Hematopoietic multipotent progenitor cell treated with erythropoietin and hydrocortisone succinate and interleukin-3 and kit ligand, for 8 days (in vitro differentiated cells): ENCODE measurements at regions not wholly inside any gene's neighbourhood (a gene's known extent, or its start where the extent isn't known, plus 50 kb on each side); places are given as distances from the start of the nearest gene placed in this dataset.
"Not testable (repeated sequence)": the region's sequence is repeated elsewhere in the genome, so short reads cannot be mapped to it uniquely, and the experiment has no call there.

ENCODE experiments used
- DNase-seq: peaks from one replicate; pipeline ENCODE4 v3.0.0-alpha.2; 2015

DNA sequence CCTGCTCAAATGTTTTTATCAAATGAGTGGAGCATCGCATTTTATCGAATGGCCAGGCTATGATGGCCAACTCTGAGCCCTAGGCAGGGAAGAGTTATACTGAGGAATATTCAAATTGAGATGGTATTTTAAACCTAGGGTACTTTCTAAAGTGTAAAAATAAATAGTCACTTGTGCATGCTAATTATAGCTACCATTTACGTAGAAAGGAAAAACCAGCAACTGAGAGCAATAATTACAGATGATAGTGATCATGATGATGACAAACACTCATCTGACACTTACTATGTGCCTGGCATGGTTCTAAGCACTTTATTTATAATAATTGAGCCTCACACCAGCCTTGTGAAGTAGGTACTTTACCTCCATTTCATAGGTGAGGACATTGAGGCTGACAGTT is 455.7 kb downstream of the CD83 start:
- no peak for DNase-seq

DNA sequence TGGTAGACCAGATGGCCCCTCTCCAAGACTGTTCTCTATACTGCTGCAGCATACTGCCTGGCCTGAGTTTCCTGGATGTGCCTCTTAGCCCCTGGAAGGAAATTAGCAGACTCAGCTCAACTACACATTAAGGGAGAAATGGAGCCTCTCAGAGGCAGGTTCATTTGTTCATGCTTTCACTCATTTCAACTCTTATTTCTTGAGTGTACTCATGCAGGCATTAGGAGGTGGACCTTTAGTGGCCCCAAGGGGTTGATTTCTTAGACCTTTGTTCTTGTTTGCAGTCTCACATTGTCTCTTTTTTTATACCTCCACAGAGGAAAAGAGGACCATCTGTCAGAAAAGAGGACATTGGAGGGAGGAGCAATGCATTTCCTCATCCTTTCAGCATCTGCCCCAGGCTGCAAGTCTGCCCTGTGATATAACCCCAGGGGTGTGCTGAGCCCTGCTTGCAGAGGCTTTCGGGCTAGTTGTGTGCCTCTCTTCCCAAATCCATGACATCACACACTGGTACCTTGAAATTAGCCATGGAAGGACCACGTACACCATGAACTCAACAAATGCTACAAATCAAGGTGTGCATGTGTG is 456.2 kb downstream of the CD83 start:
- DNase-seq: no peak

DNA sequence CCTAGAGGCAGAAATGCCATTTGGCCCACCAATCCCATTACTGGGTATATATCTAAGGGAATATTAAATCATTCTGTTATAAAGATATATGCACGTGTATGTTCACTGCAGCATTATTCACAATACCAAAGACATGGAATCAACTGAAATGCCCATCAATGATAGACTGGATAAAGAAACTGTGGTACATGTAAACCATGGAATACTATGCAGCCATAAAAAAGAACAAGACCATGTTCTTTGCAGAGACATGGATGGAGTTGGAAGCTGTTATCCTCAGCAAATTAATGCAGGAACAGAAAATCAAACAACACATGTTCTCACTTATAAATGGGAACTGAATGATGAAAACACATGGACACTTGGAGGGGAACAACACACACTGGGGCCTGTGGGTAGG is 458.4 kb downstream of the CD83 start:
- DNase-seq: no peak

DNA sequence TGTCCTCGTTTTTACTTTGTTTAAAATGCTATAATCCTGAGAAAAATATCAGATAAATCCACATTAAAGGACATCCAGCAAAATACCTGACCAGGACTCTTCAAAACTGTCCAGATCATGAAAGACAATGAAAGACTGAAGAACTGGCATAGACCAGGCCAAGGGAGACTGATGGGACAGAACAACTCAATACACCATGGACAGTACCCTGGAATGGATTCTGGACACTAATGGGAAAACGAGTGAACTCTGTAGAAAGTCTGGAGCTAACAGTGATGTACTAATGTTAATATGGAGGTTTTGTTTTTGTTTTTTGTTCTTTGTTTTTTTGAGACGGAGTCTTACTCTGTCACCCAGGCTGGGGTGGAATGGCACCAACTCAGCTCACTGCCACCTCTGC is 461.4 kb downstream of the CD83 start:
- DNase-seq: no peak

DNA sequence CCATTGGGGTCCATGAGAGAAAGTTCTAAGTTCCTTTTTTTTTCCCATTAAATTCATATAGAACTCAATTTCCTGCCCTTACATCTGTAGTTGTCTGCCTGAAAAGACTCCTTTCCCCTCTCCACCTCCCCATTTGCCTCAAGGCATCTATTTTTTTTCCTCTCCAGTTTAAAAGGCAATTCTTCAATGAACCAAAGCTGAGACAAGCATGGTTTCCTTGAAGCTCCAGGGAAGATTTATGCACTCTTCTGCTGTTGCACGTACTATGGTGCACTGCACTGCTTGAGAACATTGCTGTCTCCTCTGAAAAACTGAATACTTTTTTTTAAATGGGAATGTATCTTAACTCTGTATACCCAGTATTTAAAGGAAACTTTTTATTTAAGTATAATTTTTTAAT is 465.2 kb downstream of the CD83 start:
- no peak for DNase-seq

DNA sequence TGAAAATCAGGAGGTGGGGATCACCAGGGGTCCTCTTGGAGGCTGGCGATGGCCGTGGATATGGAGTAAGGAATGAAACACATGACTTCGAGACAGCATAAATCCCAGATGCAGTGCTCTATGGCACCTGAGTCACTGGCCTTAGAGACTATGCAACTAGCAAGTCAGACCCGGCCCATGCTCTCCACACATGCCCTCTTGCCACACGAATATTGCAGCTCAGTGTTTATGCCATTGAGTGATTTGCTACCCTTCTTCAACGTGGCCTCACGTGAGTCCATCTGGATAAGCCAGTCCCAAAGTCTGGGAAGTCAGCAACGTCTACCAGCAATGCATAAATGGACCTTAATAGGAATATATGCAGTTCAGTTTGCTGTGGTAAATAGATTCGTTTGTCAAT is 466.3 kb downstream of the CD83 start:
- DNase-seq: no peak

DNA sequence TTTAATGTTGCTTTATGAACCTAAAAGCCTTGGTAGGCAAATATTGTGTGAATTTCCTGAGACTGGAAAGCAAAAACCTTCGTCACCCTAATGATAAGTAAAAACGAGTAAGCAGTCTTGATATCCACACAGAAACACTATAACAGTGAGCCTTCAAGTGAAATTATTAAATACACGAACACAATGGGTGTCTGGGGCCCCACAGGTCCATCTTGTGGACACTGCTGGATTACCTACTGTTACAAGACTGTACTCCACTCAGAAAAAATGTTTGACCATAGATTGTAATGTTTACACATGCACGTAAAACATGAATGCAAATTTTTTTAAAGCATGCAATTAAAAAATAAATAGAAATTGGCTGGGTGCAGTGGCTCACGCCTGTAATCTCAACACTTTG is 466.9 kb downstream of the CD83 start:
- DNase-seq: peak; percentile 6

DNA sequence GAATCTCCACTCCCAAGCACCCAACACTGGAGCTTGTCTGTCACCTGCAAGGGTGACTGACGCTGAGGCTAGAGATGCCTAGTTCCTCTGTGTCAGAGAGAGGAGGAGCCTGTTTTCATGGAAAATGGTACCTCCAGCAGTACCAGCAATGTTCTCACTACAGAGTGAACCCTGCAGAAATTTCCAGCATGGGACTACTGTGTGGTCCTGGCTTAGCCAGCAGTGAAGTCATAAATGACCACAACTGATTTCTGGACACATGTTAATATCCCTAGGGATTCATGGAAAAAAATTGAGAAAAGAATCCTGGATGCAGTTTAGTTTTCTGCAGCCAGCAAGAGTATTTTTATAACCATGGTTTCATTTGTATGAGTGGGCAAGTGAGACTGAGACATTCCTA is 468.1 kb downstream of the CD83 start:
- no peak for DNase-seq

DNA sequence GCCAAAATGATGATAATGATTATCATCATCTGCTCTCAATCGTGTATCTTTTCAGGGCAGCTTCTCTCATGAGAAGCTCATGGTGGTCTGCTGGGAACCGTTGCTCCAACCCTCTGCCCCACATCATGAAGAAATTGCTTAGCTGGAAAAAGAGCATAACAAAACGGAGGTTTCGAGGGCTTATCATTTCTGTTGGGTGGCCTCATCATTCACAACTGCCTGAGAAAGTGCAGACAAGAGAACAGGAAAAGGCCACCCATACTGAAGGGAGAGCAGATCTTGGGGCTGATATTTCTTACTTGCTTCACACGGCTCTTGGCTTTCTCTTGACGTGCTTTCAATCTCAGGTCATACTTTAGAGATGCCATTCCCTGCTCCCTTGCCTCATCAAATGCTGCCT is 471.6 kb downstream of the CD83 start:
- DNase-seq: no peak

DNA sequence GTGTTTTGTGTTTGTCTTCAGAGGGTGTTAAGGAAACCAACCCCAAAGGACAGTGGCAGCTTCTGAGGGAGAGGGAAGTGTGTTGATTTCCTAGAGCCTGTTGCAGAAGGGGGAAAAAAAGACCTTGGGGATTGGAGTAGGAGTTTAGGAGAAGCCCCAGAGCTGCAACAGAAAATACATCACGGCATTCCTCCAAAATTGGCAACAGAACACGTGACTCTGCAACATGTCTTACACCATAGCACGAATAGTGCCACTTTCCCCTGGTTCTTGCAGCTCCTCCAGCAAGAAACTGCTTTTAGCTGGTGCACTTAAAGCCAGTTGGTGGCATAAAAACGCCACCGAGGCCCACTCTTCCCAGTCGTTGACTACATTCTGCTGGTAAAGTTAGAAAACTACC is 473.0 kb downstream of the CD83 start:
- DNase-seq: no peak

DNA sequence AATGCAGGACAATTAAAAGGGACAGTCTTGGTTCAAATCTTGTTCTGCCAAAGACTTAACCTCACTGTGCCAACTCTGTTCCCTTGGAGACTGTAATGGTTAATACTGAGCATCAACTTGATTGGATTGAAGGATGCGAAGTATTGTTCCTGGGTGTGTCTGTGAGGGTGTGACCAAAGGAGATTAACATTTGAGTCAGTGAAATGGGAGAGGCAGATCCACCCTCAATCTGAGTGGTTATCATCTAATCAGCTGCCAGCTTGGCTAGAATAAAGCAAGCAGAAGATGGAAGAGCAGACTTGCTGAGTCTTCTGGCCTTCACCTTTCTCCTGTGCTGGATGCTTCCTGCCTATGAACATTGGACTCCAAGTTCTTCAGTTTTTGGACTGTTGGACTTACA is 474.4 kb downstream of the CD83 start:
- peak; percentile 5 for DNase-seq

DNA sequence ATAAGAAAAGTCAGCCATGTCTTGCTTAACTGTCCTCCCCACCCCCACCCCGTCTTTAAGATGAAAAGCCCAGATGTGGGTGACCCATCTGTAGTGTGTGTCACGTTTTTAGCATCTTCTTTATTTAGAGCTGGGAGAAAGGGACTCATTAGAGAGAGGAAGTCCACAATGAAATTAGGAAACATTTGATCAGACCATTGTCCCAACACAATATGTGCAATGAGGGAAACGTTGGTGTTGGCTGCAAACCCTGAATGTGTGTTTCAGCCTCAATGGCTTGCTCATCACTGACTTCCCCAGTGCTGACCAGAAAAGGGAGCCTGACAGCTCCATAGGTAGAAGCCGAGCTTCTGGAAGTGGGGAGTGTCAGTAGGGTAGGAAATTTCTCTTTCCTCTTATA is 475.7 kb downstream of the CD83 start:
- no peak for DNase-seq

DNA sequence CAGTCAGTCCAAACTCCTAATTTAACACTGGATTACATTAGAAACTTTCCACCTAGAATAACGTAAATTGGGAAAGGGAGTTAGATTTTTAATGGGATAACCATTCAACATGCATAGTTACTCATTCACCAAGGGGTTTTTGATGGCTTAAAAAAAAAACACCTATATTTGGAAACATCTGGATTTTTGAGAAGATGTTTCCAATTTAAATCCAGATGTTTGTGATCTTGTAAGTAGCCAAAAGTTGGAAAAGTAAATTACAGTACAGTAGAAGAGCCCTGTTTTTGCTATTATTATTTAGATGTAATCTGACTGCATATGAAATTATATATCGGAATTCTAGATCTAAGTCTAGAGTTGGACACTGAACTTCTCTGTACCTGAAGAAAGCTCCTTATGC is 478.2 kb downstream of the CD83 start:
- DNase-seq: no peak

DNA sequence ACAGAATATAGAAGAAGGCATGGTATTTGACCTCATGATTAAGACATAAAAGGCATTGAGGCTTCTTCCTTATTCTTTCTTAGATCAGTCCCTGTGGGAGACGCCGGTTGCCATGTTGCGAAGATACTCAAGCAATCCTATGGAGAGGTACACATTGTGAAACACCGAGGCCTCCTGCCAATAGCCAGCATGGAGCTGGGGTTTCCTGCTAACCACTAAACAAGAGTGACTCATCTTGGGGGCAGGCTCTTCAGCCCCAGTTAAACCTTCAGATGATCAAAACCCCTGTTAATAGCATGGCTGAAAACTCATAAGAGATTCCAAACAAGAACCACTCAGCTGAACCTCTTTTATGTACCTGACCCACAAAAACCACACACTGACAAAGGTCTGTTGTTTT is 478.8 kb downstream of the CD83 start:
- DNase-seq: peak; percentile 2

DNA sequence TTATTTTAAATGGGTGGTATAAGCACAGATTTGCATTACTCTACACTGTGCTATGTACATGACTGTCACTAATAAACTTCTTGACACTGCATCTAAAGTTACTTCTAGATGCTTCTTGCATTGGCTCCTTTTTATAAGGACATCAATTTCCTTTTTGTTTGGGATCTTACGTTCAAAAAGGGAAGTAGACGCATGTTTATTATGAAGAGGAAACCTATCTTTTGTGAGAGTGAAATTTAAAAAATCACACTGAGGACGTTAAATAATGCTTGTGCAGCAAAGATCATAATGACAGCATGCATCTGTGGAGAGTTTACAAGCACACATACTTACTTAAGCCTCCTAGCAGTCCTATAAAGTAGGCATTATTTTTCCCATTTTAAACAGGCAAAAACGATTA is 479.5 kb downstream of the CD83 start:
- no peak for DNase-seq

DNA sequence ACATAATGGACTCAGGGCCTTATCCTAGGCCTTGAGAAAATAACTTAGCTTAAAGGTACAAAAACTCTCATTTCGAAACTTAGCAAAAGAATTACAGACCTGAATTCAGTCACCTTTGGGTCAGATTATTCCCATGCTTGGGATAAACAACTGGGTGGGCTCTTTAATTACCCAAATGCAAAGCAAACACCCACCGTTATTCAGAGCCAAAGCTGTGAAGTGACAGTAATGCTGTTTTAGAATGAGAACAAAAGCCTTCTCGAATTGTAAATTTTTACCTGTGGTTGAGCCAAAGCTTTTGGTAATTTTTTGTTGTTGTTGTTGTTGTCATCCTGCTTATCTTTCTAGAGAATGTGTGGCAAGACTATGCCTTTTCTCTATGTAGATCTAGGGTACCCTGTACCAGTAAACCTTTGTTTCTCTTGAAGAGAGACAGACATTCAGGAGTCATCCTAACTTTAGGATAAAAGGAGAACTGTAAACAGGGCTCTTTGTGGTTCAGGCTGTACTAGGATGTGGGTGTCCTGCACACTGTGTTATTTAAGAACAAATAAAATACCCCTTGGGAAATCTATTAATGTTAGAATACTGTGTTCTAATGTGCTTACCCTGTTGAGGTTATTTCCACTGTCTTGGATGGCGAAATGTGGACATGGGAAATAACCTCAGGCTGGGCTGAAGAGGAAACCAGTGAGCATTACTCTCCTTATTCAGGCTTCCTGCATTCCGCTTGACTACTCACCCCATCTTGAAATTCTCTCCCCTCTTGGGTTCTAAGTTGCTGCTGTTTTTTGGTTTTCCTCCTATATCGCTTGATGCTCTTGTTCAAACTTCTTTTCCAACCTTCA is 480.7 kb downstream of the CD83 start:
- DNase-seq: no peak

DNA sequence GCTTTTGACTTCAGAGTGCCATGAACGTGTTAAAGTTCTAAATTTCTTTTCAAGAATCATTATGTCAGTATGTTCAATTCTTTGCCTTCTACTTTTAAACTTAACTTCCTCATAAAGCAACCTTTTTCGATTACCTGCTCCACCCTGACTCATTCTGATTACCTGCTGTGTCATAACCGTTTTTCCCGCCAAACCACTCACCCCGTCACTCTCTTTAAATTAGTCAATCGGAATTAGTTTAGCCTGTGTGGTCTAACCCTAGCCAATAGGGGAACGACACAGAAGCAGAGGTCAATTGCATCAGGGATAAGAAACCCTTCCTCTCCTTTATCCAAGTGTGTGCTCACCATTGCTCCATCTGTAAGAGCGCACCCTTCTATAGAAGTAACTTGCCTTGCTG is 482.7 kb downstream of the CD83 start:
- not testable (repeated sequence) for DNase-seq

DNA sequence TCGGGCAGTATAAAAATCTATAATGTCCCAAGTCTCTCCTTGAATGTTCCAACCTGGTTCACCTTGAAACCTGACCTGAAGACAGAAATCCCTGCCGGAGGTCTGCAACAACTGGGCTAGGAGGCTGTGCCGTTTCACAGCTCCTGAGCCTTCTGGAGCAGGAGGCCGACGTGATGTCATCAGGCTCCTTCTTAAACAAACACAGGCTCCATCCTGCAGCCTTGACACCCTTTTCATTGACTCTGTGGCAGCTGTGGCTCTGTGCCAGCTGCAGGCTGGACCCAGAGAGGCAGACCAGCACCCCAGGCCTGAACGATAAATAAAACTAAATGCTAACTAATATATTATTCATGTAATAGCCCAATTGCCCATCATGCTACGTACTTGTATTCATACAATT is 483.9 kb downstream of the CD83 start:
- no peak for DNase-seq

DNA sequence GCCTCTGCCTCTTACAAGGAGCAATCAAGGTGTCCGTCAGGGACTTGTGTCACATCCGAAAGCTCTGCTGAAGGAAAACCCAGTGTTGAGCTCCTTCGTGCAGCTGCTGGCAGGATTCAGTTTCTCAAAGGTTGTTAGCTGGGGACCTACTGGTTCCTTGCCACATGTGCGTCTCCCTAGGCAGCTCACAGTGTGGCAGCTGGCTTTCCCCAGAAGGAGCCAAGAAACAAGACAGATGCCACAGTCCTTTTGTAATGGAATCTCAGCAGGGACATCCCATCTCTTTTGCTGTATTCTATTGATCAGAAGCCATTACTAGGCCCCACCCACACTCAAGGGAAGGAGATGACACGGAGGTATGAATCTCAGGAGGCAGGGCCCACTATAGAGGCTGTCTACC is 488.8 kb downstream of the CD83 start:
- no peak for DNase-seq

DNA sequence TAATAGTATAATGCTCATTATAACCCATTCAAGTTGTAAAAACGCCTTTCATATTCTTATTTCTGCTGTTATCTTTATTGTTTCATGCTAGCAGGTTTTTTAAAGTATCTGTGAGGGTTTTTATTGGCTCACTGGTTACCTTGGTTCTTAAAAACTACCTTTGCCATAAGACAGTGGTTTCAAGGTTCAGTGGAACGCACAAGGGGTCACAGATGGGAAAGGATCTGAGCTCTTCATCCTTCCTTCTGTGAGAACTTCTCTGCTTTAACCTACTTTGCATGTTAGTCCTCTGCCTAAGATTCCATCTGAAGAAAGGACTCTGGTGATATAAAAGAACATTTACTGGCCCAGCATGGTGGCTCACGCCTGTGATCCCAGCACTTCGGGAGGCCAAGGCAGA is 492.6 kb downstream of the CD83 start:
- no peak for DNase-seq

DNA sequence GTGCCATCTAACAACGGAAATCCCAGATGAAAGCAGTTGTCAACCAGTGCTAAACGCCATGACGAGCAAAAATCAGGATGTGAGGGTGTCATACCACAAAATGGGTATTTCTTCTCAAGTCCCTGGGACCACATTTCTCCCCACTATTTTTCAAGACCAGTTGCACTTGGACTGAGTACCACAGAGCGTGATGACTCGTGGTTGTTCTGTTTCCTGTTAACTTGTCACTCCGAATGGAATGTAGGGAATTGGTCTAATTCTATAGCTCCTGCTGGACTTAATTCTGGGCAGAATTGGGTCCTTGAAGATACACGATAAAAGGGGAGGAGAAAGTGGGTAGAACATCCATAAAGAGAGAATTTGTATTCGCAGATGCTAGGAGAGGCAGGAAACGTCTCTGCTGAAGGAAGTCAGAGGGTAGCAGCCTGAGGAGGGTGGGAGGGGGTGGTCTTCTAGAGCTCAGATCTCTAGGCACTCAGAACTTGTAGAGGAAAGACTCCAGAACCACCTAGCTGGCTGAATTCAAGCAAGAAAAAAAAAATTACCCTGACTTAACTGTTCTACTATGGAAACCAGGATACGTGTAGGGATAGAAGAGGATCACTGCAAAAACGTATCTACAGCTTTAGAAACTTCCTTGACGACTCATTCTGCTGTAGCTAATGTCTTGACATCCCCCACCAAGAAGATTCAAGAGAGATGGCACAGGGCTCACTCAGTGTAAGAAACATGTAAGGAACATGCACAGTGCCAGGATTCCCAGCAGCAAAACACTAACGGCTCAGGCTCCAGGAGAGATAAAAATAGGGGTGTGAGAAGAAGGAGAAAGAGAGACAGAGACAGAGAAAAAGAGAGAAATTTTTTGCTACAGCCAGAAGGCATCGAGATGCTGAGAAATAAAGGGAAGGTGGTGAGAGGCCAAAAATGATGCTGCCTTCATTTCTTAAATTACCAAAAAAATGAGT is 494.7 kb downstream of the CD83 start:
- no peak for DNase-seq

DNA sequence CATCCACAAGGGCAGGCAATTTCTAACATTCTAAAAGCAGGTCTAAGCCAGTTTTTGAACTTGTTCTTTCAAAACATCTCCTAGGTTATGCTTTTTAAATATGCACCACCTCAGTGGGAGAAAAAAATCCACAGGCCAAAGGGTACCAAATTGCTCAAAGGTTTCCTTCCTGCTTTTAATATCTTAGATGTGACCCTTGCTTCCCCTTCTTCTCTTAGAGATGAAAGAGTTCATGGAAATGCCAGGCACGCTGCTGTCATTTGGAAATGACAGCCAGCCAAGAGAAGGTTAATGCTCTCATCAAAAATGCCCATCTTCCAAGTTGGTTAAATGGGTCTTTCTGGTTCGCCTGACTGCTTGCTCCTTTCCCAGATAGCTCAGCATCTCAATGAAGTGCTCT is 497.1 kb downstream of the CD83 start:
- DNase-seq: no peak

DNA sequence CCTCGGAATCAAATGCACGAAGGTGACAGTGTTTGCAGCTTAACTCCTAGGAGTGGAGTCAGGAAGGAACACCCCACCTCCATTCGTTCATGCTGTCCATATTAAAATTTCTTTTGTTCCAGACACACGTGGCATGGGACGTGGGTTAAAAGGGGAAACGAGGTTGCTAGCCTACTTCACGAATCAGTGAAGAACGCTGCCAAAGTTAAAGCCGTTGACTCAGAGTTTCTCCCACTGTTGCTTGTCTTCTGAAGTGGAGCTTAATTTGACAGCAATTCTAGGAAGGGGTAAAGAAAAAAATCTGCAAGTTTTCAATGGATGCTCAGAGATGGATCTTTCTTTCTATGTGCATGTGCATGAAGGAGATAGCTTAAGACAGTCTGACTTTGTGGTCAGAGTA is 499.1 kb downstream of the CD83 start:
- DNase-seq: no peak
